H9 (cell line): ENCODE measurements at regions not wholly inside any gene's neighbourhood (a gene's known extent, or its start where the extent isn't known, plus 50 kb on each side); places are given as distances from the start of the nearest gene placed in this dataset.

Source experiments
- DNase-seq: peaks from one replicate; pipeline ENCODE4 v3.0.0-alpha.2; 2017
- H2AFZ ChIP-seq: one replicate; pipeline ENCODE4 v1.6.1; 2013; ENCODE audit warnings: mild to moderate bottlenecking, low read length, control low read depth, moderate library complexity
- H2AK5ac ChIP-seq: 2 replicates; pipeline ENCODE4 v1.6.1; 2013; ENCODE audit warnings: low read length, control low read depth, mixed read lengths; ENCODE audit not compliant: insufficient read length
- H2BK120ac ChIP-seq: one replicate; pipeline ENCODE4 v1.6.1; 2013; ENCODE audit warnings: low read depth, mild to moderate bottlenecking, low read length, control low read depth, inconsistent platforms; ENCODE audit not compliant: poor library complexity, severe bottlenecking
- H2BK12ac ChIP-seq: 2 replicates; pipeline ENCODE4 v1.6.1; 2013; ENCODE audit warnings: low read length, control low read depth, mixed read lengths, low read depth; ENCODE audit not compliant: insufficient read length
- H2BK15ac ChIP-seq: 2 replicates; pipeline ENCODE4 v1.6.1; 2013; ENCODE audit warnings: low read depth, low read length, control low read depth
- H2BK20ac ChIP-seq: one replicate; pipeline ENCODE4 v1.6.1; 2013; ENCODE audit warnings: low read depth, mild to moderate bottlenecking, low read length, control low read depth, inconsistent platforms; ENCODE audit not compliant: poor library complexity, severe bottlenecking
- H2BK5ac ChIP-seq: 2 replicates; pipeline ENCODE4 v1.6.1; 2013; ENCODE audit warnings: low read length, control low read depth, mixed read lengths; ENCODE audit not compliant: insufficient read length
- H3K14ac ChIP-seq: 2 replicates; pipeline ENCODE4 v1.6.1; 2013; ENCODE audit warnings: low read length, control low read depth; ENCODE audit not compliant: insufficient read depth
- H3K18ac ChIP-seq: 2 replicates; pipeline ENCODE4 v1.6.1; 2013; ENCODE audit warnings: low read depth, mild to moderate bottlenecking, mixed read lengths, low read length, control low read depth; ENCODE audit not compliant: insufficient read length
- H3K23ac ChIP-seq: 2 replicates; pipeline ENCODE4 v1.6.1; 2013; ENCODE audit warnings: low read length, control low read depth, mixed read lengths, low read depth; ENCODE audit not compliant: insufficient read length
- H3K23me2 ChIP-seq: 2 replicates; pipeline ENCODE4 v1.6.1; 2013; ENCODE audit warnings: low read depth, mild to moderate bottlenecking, mixed read lengths, low read length, control low read depth; ENCODE audit not compliant: insufficient read length, poor library complexity, severe bottlenecking
- H3K27ac ChIP-seq: 2 replicates; pipeline ENCODE4 v1.5.1; 2013; ENCODE audit warnings: low read length, control low read depth, mixed read lengths, low read depth; ENCODE audit not compliant: insufficient read length
- H3K27me3 ChIP-seq: 2 replicates; pipeline ENCODE4 v1.6.1; 2013; ENCODE audit warnings: low read length, control low read depth, inconsistent platforms; ENCODE audit not compliant: insufficient read depth
- H3K4ac ChIP-seq: 2 replicates; pipeline ENCODE4 v1.6.1; 2013; ENCODE audit warnings: low read depth, mild to moderate bottlenecking, control low read depth, inconsistent platforms, low read length, moderate library complexity
- H3K4me1 ChIP-seq: 2 replicates; pipeline ENCODE4 v1.6.1; 2013; ENCODE audit warnings: low read length, control low read depth, inconsistent platforms; ENCODE audit not compliant: insufficient read depth
- H3K4me2 ChIP-seq: 2 replicates; pipeline ENCODE4 v1.6.1; 2013; ENCODE audit warnings: low read length, control low read depth, mixed read lengths; ENCODE audit not compliant: insufficient read length, insufficient read depth
- H3K56ac ChIP-seq: 2 replicates; pipeline ENCODE4 v1.6.1; 2013; ENCODE audit warnings: low read depth, mild to moderate bottlenecking, mixed read lengths, low read length, control low read depth; ENCODE audit not compliant: insufficient read length
- H3K79me1 ChIP-seq: 2 replicates; pipeline ENCODE4 v1.6.1; 2013; ENCODE audit warnings: low read depth, mild to moderate bottlenecking, moderate library complexity, low read length, control low read depth, inconsistent platforms; ENCODE audit not compliant: insufficient read depth, poor library complexity, severe bottlenecking
- H3K79me2 ChIP-seq: 2 replicates; pipeline ENCODE4 v1.6.1; 2013; ENCODE audit warnings: low read length, control low read depth, inconsistent platforms; ENCODE audit not compliant: insufficient read depth
- H3K9ac ChIP-seq: 2 replicates; pipeline ENCODE4 v1.6.1; 2013; ENCODE audit warnings: low read length, control low read depth, mixed read lengths; ENCODE audit not compliant: insufficient read length; ENCODE audit errors: extremely low read depth
- H3K9me3 ChIP-seq: one replicate; pipeline ENCODE4 v1.6.1; 2013; ENCODE audit warnings: low read depth, low read length, inconsistent platforms; ENCODE audit not compliant: control insufficient read depth
- H3T11ph ChIP-seq: one replicate; pipeline ENCODE4 v1.6.1; 2013; ENCODE audit warnings: mild to moderate bottlenecking, low read length, control low read depth, inconsistent platforms
- H4K20me1 ChIP-seq: one replicate; pipeline ENCODE4 v1.6.1; 2013; ENCODE audit not compliant: control insufficient read depth, insufficient read length, insufficient read depth
- H4K5ac ChIP-seq: 2 replicates; pipeline ENCODE4 v1.6.1; 2013; ENCODE audit warnings: low read depth, mild to moderate bottlenecking, mixed read lengths, low read length, control low read depth; ENCODE audit not compliant: insufficient read length
- H4K8ac ChIP-seq: replicated peaks from 2 replicates; pipeline ENCODE4 v1.6.1; 2013; ENCODE audit warnings: low read length, control low read depth, mixed read lengths, low read depth; ENCODE audit not compliant: insufficient read length
- H4K91ac ChIP-seq: 2 replicates; pipeline ENCODE4 v1.6.1; 2013; ENCODE audit warnings: low read depth, mild to moderate bottlenecking, moderate library complexity, mixed read lengths, low read length, control low read depth; ENCODE audit not compliant: insufficient read length
- H3K27ac Mint-ChIP-seq, 3 experiments: 2 replicates in 2 of 3; 3 replicates in 1 of 3; pipeline ENCODE4 v1.8.0; 2020 to 2021; ENCODE audit warnings: mixed read lengths in 3 of 3, mild to moderate bottlenecking in 1 of 3, moderate library complexity in 1 of 3
- H3K27me3 Mint-ChIP-seq: 2 replicates; pipeline ENCODE4 v1.8.0; 2021; ENCODE audit warnings: low read depth, mild to moderate bottlenecking, moderate library complexity, mixed read lengths
- H3K36me3 Mint-ChIP-seq, 3 experiments: 2 replicates in 2 of 3; 3 replicates in 1 of 3; pipeline ENCODE4 v1.8.0; 2020 to 2021; ENCODE audit warnings: low read depth in 3 of 3, mixed read lengths in 3 of 3; ENCODE audit not compliant: insufficient read depth in 1 of 3
- H3K4me1 Mint-ChIP-seq, 2 experiments: 2 replicates each; pipeline ENCODE4 v1.8.0; 2020; ENCODE audit warnings: mixed read lengths in 2 of 2
- H3K4me3 Mint-ChIP-seq, 2 experiments: 2 replicates in 1 of 2; 3 replicates in 1 of 2; pipeline ENCODE4 v1.8.0; 2020 to 2021; ENCODE audit warnings: mild to moderate bottlenecking in 2 of 2, mixed read lengths in 2 of 2, moderate library complexity in 1 of 2
- H3K9me3 Mint-ChIP-seq, 2 experiments: 2 replicates in 1 of 2; 3 replicates in 1 of 2; pipeline ENCODE4 v1.8.0; 2020; ENCODE audit warnings: mild to moderate bottlenecking in 2 of 2, mixed read lengths in 2 of 2, moderate library complexity in 1 of 2
- CTCF ChIP-seq: fragments of 200-600 bp; sonication (generic); conservative IDR thresholded peaks from 3 replicates; pipeline ENCODE4 v1.8.0; 2021; ENCODE audit warnings: antibody characterized with exemption, mild to moderate bottlenecking

DNA sequence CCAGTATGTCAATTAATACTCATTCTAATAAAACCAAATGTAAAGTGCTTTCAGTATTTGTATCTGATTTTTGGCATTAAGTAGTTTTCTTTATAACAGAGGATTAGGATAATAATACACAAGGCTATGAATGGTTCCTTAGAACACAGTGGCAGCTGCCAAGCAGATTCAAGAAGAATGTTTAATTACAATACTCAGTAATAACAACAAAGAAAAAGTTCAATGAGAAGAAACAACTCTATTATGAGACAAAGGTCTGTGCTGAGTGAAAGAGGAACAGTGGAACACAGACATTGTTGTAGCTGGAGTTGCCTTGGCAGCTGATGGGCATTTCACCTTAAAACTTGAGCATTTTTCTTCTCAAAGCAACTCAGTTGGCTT lies 502.6 kb upstream of the NR3C2 start:
- H2BK120ac ChIP-seq = no peak overlapping the region
- no peak overlapping the region for H3K4ac ChIP-seq
- H2BK15ac ChIP-seq = no peak overlapping the region
- no peaks in the 10 kb centered on the region for H3K79me1 ChIP-seq
- no peak overlapping the region for H2AK5ac ChIP-seq
- H4K8ac ChIP-seq = no peak overlapping the region
- Mint-ChIP-seq H3K9me3 (no peaks in the 10 kb centered on the region), H3K27me3 (no peaks in the 10 kb centered on the region), H3K4me3 (no peak overlapping the region), H3K36me3 (no peaks in the 10 kb centered on the region), H3K4me1 (peaks cover 9 to 11% of the 10 kb centered on the region in 2 experiments), H3K27ac (no peak overlapping the region)
- no peak overlapping the region for H3K27ac ChIP-seq
- H4K20me1 ChIP-seq = no peaks in the 10 kb centered on the region
- no peaks in the 10 kb centered on the region for H3K9me3 ChIP-seq
- H2BK12ac ChIP-seq = no peak overlapping the region
- H3K18ac ChIP-seq = no peak overlapping the region
- no peak overlapping the region for H2AFZ ChIP-seq
- H3K4me1 ChIP-seq = no peaks in the 10 kb centered on the region
- no peak overlapping the region for H3K4me2 ChIP-seq
- H3K23me2 ChIP-seq = no peaks in the 10 kb centered on the region
- no peak for TF ChIP-seq CTCF
- no peak overlapping the region for H2BK5ac ChIP-seq
- no peak for DNase-seq
- no peak overlapping the region for H2BK20ac ChIP-seq
- H3T11ph ChIP-seq = no peak overlapping the region
- no peak overlapping the region for H3K14ac ChIP-seq
- no peak overlapping the region for H3K9ac ChIP-seq
- no peaks in the 10 kb centered on the region for H3K27me3 ChIP-seq
- no peak overlapping the region for H4K91ac ChIP-seq
- H3K56ac ChIP-seq = no peak overlapping the region
- H3K23ac ChIP-seq = no peak overlapping the region
- no peaks in the 10 kb centered on the region for H3K79me2 ChIP-seq
- H4K5ac ChIP-seq = no peak overlapping the region
